Natural killer cell (primary cell): ENCODE measurements at regions not wholly inside any gene's neighbourhood (a gene's known extent, or its start where the extent isn't known, plus 50 kb on each side); places are given as distances from the start of the nearest gene placed in this dataset.

Source experiments
- ATAC-seq, 3 donors: fragments of 150-1000 bp in 2 of 3; fragments of 200-7000 bp in 1 of 3; cut with Tn5 transposase; 1 replicate in 1 of 3; 2 replicates in 2 of 3; pipeline ENCODE4 v1.10.0; 2021; ENCODE audit warnings: mild to moderate bottlenecking in 2 of 3, moderate library complexity in 2 of 3
- DNase-seq, 2 donors: peaks; one replicate each; pipeline versions ENCODE4 v3.0.0 to v3.0.0-alpha.2; 2013 to 2021; ENCODE audit warnings: mixed read lengths in 1 of 2
- H3K27ac ChIP-seq: one replicate; pipeline ENCODE4 v1.5.1; 2013; ENCODE audit warnings: mild to moderate bottlenecking, low read length
- H3K27me3 ChIP-seq: one replicate; pipeline ENCODE4 v1.6.1; 2013; ENCODE audit warnings: low read length; ENCODE audit not compliant: control insufficient read depth, insufficient read depth
- H3K36me3 ChIP-seq: one replicate; pipeline ENCODE4 v1.6.1; 2013; ENCODE audit warnings: low read length; ENCODE audit not compliant: control insufficient read depth, insufficient read depth
- H3K4me1 ChIP-seq: one replicate; pipeline ENCODE4 v1.6.1; 2013; ENCODE audit warnings: low read length; ENCODE audit not compliant: control insufficient read depth, insufficient read depth
- H3K4me3 ChIP-seq: one replicate; pipeline ENCODE4 v1.5.1; 2013; ENCODE audit warnings: low read length
- H3K9me3 ChIP-seq: one replicate; pipeline ENCODE4 v1.6.1; 2013; ENCODE audit warnings: low read length; ENCODE audit not compliant: control insufficient read depth, insufficient read depth
- H3K27ac Mint-ChIP-seq, 2 donors: one replicate each; pipeline ENCODE4 v1.8.0; 2022; ENCODE audit warnings: mild to moderate bottlenecking in 2 of 2, mixed read lengths in 2 of 2, moderate library complexity in 1 of 2
- H3K27me3 Mint-ChIP-seq, 2 donors: one replicate each; pipeline ENCODE4 v1.8.0; 2022; ENCODE audit warnings: low read depth in 2 of 2, mixed read lengths in 2 of 2
- H3K36me3 Mint-ChIP-seq: one replicate; pipeline ENCODE4 v1.8.0; 2022; ENCODE audit warnings: mixed read lengths
- H3K4me1 Mint-ChIP-seq, 2 donors: one replicate each; pipeline ENCODE4 v1.8.0; 2022; ENCODE audit warnings: mixed read lengths in 2 of 2
- H3K4me3 Mint-ChIP-seq: one replicate; pipeline ENCODE4 v1.8.0; 2022; ENCODE audit warnings: mild to moderate bottlenecking, moderate library complexity, mixed read lengths
- H3K9me3 Mint-ChIP-seq, 2 donors: one replicate each; pipeline ENCODE4 v1.8.0; 2022; ENCODE audit warnings: mixed read lengths in 2 of 2
- WGBS: methylation state at CpG from one replicate; pipeline ENCODE4 v1.1.7; 2013; ENCODE audit warnings: missing lambda C conversion rate; ENCODE audit not compliant: insufficient coverage; 5-methylcytosine and 5-hydroxymethylcytosine counted together
- intact Hi-C: fragments of 100-400 bp; cut with micrococcal nuclease; formaldehyde crosslinking; loops from one replicate; pipeline ENCODE4 v1.14.2; 2022
- TF ChIP-seq, protein P1 (sequence below): fragments of 200-600 bp; IDR thresholded peaks from one replicate; pipeline ENCODE4 v1.8.0; 2022; ENCODE audit warnings: antibody characterized with exemption

DNA sequence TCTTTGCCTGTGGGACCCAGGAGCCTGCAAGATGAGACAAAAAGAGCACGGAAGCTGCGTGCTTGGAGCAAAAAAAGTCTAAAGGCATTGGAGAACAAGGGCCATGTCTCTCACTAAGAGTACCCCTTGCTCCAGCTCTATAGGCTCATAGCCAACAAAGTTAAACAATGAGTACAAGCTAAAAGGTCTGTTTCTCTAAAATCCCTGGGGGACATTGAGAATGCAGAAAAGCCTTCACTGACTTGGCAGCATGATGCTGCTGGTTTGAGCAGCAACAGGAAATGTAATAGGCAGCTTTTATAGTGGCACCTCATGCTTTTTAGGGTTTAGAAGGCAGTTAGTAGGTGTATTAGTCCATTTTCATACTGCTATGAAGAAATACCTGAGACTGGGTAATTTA lies 287.5 kb downstream of the SMARCA2 start:
- 82% methylated on average over 2 of the region's 2 CpGs for WGBS
- H3K36me3 ChIP-seq, result no peaks in the 10 kb centered on the region
- Mint-ChIP-seq H3K4me3 (no peak overlapping the region), H3K4me1 (no peaks in the 10 kb centered on the region), H3K27ac (no peak overlapping the region), H3K36me3 (no peaks in the 10 kb centered on the region), H3K27me3 (peaks cover 0 to 6% of the 10 kb centered on the region in 2 donors), H3K9me3 (no peaks in the 10 kb centered on the region)
- H3K27ac ChIP-seq, result no peak overlapping the region
- DNase-seq, result no peak
- no peaks in the 10 kb centered on the region for H3K4me1 ChIP-seq
- H3K27me3 ChIP-seq, result no peaks in the 10 kb centered on the region
- TF ChIP-seq, protein P1, sequence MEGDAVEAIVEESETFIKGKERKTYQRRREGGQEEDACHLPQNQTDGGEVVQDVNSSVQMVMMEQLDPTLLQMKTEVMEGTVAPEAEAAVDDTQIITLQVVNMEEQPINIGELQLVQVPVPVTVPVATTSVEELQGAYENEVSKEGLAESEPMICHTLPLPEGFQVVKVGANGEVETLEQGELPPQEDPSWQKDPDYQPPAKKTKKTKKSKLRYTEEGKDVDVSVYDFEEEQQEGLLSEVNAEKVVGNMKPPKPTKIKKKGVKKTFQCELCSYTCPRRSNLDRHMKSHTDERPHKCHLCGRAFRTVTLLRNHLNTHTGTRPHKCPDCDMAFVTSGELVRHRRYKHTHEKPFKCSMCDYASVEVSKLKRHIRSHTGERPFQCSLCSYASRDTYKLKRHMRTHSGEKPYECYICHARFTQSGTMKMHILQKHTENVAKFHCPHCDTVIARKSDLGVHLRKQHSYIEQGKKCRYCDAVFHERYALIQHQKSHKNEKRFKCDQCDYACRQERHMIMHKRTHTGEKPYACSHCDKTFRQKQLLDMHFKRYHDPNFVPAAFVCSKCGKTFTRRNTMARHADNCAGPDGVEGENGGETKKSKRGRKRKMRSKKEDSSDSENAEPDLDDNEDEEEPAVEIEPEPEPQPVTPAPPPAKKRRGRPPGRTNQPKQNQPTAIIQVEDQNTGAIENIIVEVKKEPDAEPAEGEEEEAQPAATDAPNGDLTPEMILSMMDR, result no peak
- no peaks in the 10 kb centered on the region for H3K9me3 ChIP-seq
- intact Hi-C loops, result no loop called here
- no peak overlapping the region for H3K4me3 ChIP-seq
- ATAC-seq, result no peak

DNA sequence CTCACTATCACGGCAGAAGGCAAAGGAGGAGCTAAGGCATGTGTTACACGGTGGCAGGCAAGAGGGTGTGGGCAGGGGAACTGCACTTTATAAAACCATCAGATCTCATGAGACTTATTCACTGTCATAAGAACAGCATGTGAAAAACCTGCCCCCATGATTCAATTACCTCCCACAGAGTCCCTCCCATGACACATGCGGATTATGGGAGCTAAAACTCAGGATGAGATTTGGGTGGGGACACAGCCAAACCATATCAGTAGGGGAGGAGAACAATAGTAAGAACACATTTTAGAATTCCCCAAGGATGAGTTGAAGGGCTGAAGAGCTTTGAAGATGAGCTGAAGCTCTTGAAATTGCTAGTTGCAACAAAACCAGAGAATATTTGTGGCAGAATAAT lies 287.9 kb downstream of the SMARCA2 start:
- Histone ChIP-seq H3K4me3 (no peak overlapping the region), H3K9me3 (no peaks in the 10 kb centered on the region), H3K27me3 (no peaks in the 10 kb centered on the region), H3K36me3 (no peaks in the 10 kb centered on the region), H3K4me1 (no peaks in the 10 kb centered on the region), H3K27ac (no peak overlapping the region)
- 96% methylated on average over 2 of the region's 3 CpGs for WGBS
- ATAC-seq (no peak), DNase-seq (no peak)
- H3K27me3 Mint-ChIP-seq, result peaks cover 0 to 4% of the 10 kb centered on the region in 2 donors
- TF ChIP-seq, protein P1, result no peak
- no peaks in the 10 kb centered on the region for H3K4me1 Mint-ChIP-seq
- no peaks in the 10 kb centered on the region for H3K9me3 Mint-ChIP-seq
- intact Hi-C loops, result no loop called here
- H3K4me3 Mint-ChIP-seq, result no peak overlapping the region
- H3K36me3 Mint-ChIP-seq, result no peaks in the 10 kb centered on the region
- no peak overlapping the region for H3K27ac Mint-ChIP-seq

DNA sequence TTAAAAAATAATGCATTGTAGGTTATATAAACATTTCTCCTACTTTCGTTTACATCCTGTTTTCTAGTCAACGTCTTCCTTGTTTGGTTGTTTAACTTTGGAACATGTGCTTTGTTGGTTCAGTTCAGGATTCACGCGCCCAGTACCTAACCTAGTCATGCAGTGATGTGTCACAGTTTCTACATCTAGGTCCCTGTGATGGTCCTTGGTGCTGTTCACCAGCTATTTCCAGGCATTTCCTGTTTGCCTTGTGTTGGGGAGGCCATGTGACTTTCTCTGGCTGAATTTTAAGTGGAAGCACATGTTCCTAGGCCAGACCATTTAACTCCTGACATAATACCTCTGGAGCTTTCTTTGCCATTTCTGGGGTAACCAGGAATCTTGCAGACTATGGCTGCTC lies 292.3 kb downstream of the SMARCA2 start:
- H3K4me1 Mint-ChIP-seq, result no peaks in the 10 kb centered on the region
- 92% methylated on average over 3 of the region's 4 CpGs for WGBS
- ATAC-seq (no peak), DNase-seq (no peak)
- H3K4me3 Mint-ChIP-seq, result no peak overlapping the region
- H3K4me1 ChIP-seq, result no peaks in the 10 kb centered on the region
- peaks cover 7 to 21% of the 10 kb centered on the region in 2 donors for H3K9me3 Mint-ChIP-seq
- no peaks in the 10 kb centered on the region for H3K27me3 ChIP-seq
- H3K27me3 Mint-ChIP-seq, result peaks cover 0 to 3% of the 10 kb centered on the region in 2 donors
- H3K9me3 ChIP-seq, result no peaks in the 10 kb centered on the region
- H3K4me3 ChIP-seq, result no peak overlapping the region
- intact Hi-C loops, result no loop called here
- H3K36me3 Mint-ChIP-seq, result peaks cover 11% of the 10 kb centered on the region
- TF ChIP-seq, protein P1, result no peak
- no peaks in the 10 kb centered on the region for H3K36me3 ChIP-seq
- H3K27ac Mint-ChIP-seq, result no peak overlapping the region
- H3K27ac ChIP-seq, result no peak overlapping the region

DNA sequence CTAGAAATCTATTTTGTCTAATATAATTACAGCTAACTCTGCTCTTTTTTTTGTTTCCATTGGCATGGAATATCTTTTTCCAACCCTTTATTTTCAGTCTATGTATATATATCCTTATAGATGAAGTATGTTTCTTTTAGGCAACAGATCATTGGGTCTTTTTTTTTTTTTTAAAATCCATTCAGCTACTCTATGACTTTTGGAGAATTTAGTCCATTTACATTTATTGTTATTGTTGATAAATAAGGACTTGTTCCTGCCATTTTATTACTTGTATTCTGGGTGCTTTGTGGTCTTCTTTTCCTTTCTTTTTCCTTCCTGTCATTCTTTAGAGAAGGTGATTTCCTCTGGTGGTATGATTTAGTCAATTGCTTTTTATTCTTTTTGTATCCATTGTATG lies 296.8 kb downstream of the SMARCA2 start:
- H3K4me1 Mint-ChIP-seq, result no peaks in the 10 kb centered on the region
- no peak overlapping the region for H3K27ac Mint-ChIP-seq

More for the DNA sequence above, 296.8 kb downstream of the SMARCA2 start:
- Histone ChIP-seq H3K27me3 (no peaks in the 10 kb centered on the region), H3K9me3 (peaks cover 11% of the 10 kb centered on the region), H3K36me3 (no peaks in the 10 kb centered on the region), H3K27ac (no peak overlapping the region), H3K4me3 (no peak overlapping the region), H3K4me1 (no peaks in the 10 kb centered on the region)
- H3K36me3 Mint-ChIP-seq, result peaks cover 17% of the 10 kb centered on the region
- H3K9me3 Mint-ChIP-seq, result peaks cover 9 to 30% of the 10 kb centered on the region in 2 donors
- intact Hi-C loops, result no loop called here
- ATAC-seq (no peak), DNase-seq (no peak)
- H3K27me3 Mint-ChIP-seq, result peaks cover 0 to 3% of the 10 kb centered on the region in 2 donors
- TF ChIP-seq, protein P1, result no peak
- H3K4me3 Mint-ChIP-seq, result no peak overlapping the region
